NCI-H345 treated with DMSO at 0.1 percent for 48 hours (cell line): ENCODE measurements at regions not wholly inside any gene's neighbourhood (a gene's known extent, or its start where the extent isn't known, plus 50 kb on each side); places are given as distances from the start of the nearest gene placed in this dataset.
"Not testable (repeated sequence)": the region's sequence is repeated elsewhere in the genome, so short reads cannot be mapped to it uniquely, and the experiment has no call there.

Experiments
- DNase-seq: peaks from one replicate; lab custom pipeline; 2025; ENCODE audit not compliant: unreplicated experiment; lab: John Stamatoyannopoulos, UW

- DNase-seq: peak; percentile 6
Measured at GRCh38 chr6:168915855-168916254, 337.8 kb downstream of the THBS2 start.

- DNase-seq: no peak
Measured at GRCh38 chr6:168915242-168915641, 338.4 kb downstream of the THBS2 start.

GRCh38 chr6:168913866-168914469 is 339.7 kb downstream of the THBS2 start:
- no peak for DNase-seq

- DNase-seq: not testable (repeated sequence)
Measured at GRCh38 chr6:168913231-168913865, 340.3 kb downstream of the THBS2 start.

GRCh38 chr6:168909288-168909687 is 344.4 kb downstream of the THBS2 start:
- no peak for DNase-seq

- no peak for DNase-seq
Measured at GRCh38 chr6:168908887-168909286, 344.8 kb downstream of the THBS2 start.

GRCh38 chr6:168908166-168908565 is 345.5 kb downstream of the THBS2 start:
- DNase-seq: no peak

GRCh38 chr6:168906391-168906790 is 347.3 kb downstream of the THBS2 start:
- DNase-seq: no peak

GRCh38 chr6:168905451-168906090 is 348.1 kb downstream of the THBS2 start:
- DNase-seq: no peak

- DNase-seq: no peak
Measured at GRCh38 chr6:168903613-168904345, 349.9 kb downstream of the THBS2 start.

- DNase-seq: no peak
Measured at GRCh38 chr6:168902075-168902474, 351.6 kb downstream of the THBS2 start.

- DNase-seq: no peak
Measured at GRCh38 chr6:168901076-168901475, 352.6 kb downstream of the THBS2 start.

GRCh38 chr6:168896321-168896720 is 357.3 kb downstream of the THBS2 start:
- DNase-seq: no peak

GRCh38 chr6:168895102-168895812 is 358.4 kb downstream of the THBS2 start:
- DNase-seq: peak; percentile 70

- DNase-seq: no peak
Measured at GRCh38 chr6:168892031-168892430, 361.6 kb downstream of the THBS2 start.

- DNase-seq: no peak
Measured at GRCh38 chr6:168890981-168891365, 362.7 kb downstream of the THBS2 start.

- no peak for DNase-seq
Measured at GRCh38 chr6:168890306-168890980, 363.2 kb downstream of the THBS2 start.

- no peak for DNase-seq
Measured at GRCh38 chr6:168888786-168889345, 364.8 kb downstream of the THBS2 start.

- no peak for DNase-seq
Measured at GRCh38 chr6:168888102-168888501, 365.5 kb downstream of the THBS2 start.

- DNase-seq: no peak
Measured at GRCh38 chr6:168887621-168888020, 366.0 kb downstream of the THBS2 start.
